ENCODE measurements at regions not wholly inside any gene's neighbourhood (a gene's known extent, or its start where the extent isn't known, plus 50 kb on each side); places are given as distances from the start of the nearest gene placed in this dataset. TPM values are rescaled to one million over a fixed set of nuclear protein-coding genes. Genes with fewer than 3 reads are reported as not detected.

Small RNA genes lying in the stretch of these regions (small RNA-seq; reads per million reads assigned to genes)
- not detected for gene MIR583
- not detected for gene RNU6-524P

Measured in urinary bladder (tissue), 1 donor.